GM12801 (cell line): ENCODE measurements at regions not wholly inside any gene's neighbourhood (a gene's known extent, or its start where the extent isn't known, plus 50 kb on each side); places are given as distances from the start of the nearest gene placed in this dataset.

ENCODE experiments used
- TF ChIP-seq, protein P1 (sequence below): IDR thresholded peaks from one replicate; pipeline ENCODE4 v1.5.1; 2011; ENCODE audit warnings: control low read depth; ENCODE audit not compliant: insufficient read length; ENCODE audit errors: extremely low read depth

DNA sequence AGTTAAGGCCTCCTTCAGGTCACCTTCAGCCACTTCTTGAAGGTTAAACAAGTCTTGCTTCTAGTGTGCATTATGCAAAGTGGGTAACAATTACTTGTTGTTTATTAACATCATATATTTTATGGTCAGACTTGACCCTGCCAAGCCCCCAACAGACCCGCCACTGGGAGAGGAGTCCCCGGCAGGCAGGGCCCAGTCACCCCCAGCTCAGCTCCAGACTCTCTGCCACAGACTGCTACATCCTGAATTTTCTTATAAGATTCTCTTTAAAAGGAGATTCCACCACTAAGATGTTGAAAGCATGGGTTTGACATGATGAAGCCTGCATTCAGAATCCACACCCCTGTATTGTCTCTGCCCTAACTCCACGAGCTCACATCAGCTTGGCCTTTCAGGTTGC lies 174.3 kb upstream of the ARL4C start:
- TF ChIP-seq, protein P1, sequence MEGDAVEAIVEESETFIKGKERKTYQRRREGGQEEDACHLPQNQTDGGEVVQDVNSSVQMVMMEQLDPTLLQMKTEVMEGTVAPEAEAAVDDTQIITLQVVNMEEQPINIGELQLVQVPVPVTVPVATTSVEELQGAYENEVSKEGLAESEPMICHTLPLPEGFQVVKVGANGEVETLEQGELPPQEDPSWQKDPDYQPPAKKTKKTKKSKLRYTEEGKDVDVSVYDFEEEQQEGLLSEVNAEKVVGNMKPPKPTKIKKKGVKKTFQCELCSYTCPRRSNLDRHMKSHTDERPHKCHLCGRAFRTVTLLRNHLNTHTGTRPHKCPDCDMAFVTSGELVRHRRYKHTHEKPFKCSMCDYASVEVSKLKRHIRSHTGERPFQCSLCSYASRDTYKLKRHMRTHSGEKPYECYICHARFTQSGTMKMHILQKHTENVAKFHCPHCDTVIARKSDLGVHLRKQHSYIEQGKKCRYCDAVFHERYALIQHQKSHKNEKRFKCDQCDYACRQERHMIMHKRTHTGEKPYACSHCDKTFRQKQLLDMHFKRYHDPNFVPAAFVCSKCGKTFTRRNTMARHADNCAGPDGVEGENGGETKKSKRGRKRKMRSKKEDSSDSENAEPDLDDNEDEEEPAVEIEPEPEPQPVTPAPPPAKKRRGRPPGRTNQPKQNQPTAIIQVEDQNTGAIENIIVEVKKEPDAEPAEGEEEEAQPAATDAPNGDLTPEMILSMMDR, result no peak

DNA sequence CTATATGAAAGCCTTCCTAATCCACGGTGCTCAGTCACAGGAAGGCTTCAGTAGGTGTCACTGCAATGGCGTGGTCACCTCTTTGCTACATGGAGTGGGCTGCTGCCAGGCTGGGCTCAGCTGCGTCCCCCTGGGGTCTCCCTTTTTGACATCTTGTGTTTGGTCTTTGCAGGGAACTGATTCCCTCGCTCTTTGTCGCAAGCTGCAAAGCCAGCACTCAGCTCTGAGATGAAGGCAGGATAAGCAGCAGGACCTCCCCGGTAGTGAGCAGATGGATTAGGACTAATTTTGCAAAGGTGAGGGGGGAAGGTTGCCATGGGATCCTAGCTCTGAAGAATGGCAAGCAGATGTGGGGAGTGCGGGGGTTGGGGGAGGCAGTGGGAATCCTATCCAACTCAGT lies 173.9 kb upstream of the ARL4C start:
- TF ChIP-seq, protein P1, result no peak

DNA sequence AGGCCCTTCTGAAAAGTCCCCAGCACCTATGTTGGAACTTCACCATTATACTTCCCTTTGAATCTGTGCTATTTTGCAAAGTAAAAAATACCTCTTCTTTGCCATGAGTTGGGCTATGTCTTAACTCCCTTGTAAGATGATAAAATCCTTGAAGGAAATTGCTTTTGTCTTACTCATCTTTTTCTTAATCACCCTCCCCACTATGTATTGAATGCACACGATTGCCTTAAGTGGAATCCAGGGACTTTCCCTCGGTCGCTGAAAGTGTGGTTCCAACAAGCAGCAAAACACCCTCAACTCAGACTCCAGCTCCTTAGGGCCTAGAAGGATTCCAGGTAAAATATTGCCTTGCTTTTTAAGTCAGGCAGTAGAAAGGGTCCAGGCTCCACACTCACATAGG lies 173.2 kb upstream of the ARL4C start:
- TF ChIP-seq, protein P1, result no peak

DNA sequence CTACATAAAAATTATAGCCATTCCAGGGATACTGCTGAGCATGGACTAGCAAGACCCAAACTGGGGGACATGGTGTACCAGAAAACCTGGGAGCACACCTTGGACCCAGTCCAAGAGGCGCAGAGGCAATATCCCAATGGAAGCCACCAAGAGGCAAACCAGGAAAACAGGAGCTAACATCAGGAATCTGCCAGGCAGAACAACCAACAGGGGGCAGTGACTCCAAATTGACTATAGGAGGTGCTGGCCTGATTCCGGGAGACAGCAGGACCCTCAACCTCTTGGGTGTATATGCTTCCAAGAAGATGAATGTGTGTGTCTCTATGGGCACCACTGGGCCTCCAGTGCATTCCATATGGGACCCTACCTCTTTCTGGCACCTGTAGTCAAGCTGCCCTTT lies 172.7 kb upstream of the ARL4C start:
- TF ChIP-seq, protein P1, result no peak

DNA sequence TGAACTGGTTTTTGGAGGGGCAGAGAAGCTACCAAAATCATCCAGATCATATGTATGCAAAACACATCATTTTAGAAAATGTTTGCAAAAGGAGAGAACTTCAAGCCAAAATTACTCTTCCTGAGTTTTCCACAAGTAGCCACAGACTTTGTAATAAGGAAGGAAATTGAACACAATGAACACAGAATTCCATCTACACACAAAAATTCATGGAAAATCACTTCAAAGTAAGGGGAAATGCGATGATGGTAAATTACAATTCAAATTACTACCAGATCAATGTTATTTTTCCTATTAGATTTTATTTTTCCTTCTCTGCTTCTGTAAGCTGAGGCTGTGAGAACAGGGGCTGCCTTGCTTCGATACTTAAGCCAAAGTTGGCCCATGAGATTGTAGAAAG lies 172.1 kb upstream of the ARL4C start:
- TF ChIP-seq, protein P1, result no peak

DNA sequence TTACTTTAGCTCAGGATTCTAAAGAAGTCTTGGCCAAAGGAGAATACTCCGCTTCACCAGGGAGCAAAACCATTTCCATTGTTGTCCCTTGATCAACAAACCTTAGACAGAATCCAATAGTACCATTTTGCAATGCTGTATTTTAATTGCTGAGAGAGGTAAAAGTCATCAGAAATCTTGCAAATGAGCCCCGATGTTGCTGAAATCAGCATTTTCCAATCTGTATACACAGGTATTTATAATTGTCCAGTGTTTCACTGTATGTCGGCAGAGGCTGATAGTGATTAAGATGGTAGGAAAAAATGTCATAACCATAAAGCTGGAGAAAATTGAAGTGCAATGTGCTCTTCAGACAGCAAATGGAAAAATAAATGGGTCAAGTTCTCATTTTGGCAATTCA lies 170.0 kb upstream of the ARL4C start:
- TF ChIP-seq, protein P1, result no peak

DNA sequence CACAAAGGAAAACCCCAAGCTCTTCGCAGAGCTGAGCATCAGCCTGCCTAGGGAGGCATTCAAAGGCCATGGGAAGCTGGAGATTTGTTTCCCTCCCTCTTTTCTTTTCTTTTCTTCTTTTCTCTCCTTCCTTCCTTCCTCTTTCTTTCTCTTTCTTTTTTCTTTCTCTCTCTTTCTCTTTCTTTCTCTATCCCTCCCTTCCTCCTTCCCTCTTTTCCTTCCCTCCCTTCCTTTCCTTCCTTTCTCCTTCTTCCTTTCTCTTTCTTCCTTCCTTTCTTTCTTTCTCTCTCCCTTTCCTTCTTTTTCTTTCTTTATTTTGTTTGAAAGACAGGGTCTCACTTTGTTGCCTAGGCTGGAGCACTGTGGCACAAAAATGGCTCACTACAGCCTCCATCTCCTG lies 168.4 kb upstream of the ARL4C start:
- TF ChIP-seq, protein P1, result no peak

DNA sequence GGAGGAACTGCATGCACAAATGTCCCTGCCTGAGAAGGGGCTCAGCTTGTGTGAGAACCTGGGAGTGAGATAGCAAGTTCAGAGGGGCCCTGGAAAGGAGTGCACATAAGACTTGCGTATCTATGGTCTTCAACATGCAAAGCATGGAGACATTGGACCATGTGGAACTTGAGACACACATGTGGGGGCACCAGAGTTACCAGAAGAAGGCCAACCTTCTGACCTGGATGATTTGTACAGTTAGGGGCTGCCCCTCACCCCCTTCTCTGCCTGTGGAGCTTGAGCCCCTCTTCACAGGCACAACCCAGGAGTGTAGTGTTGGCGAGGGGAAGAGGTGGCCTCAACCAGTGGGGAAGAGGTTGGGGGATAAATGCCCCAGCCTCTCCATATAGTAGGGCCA lies 165.0 kb upstream of the ARL4C start:
- TF ChIP-seq, protein P1, result no peak
